ENCODE measurements at regions not wholly inside any gene's neighbourhood (a gene's known extent, or its start where the extent isn't known, plus 50 kb on each side); places are given as distances from the start of the nearest gene placed in this dataset.
A peak's percentile ranks its signal among the peaks of the same experiment; 100 is the strongest.

DNA sequence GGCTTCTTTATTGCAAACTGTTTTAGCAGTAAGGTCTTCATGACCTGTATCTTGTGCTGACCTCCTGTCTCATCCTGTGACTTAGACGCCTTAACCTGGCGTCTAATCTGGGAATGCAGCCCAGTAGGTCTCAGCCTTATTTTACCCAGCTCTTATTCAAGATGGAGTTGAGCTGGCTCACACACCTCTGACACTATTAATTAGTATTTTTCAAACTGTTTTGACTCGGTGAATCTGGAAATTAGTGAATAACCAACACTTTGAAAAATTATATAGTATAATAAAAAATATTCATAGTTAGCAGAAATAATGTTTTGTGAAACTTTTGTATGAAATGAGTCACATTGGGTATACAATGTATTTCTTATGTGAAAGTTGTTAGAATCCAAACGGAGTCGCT lies 189.4 kb downstream of the PDGFRA start (continued):
- TF ChIP-seq ILK (tag; IDR thresholded peaks at IDR 0.05; ENCODE audit: borderline replicate concordance, low read depth) (no peak), ZNF316 (IDR thresholded peaks at IDR 0.05) (no peak), EP300 (IDR thresholded peaks at IDR 0.05; ENCODE audit: low read length) (no peak), DIDO1 (tag; IDR thresholded peaks at IDR 0.05; ENCODE audit: low read depth) (no peak), SAFB2 (IDR thresholded peaks at IDR 0.05; ENCODE audit: borderline replicate concordance, low read depth, low read length, severe bottlenecking) (no peak), HDGF (IDR thresholded peaks at IDR 0.05) (no peak), PTRF (tag; IDR thresholded peaks at IDR 0.05) (0 out of 2 replicates have a peak, but pooled peaks have one; percentile 24), SIX5 (IDR thresholded peaks at IDR 0.05; ENCODE audit: borderline replicate concordance in 1 of 2, insufficient read depth in 1 of 2, low read depth in 1 of 2, low read length in 2 of 2) (no peak), SMARCE1 (IDR thresholded peaks at IDR 0.05) (no peak), NFE2 (IDR thresholded peaks at IDR 0.05; ENCODE audit: low read depth) (no peak), TCF3 (CRISPR knock-in tag; IDR thresholded peaks at IDR 0.05) (no peak), CBX1 (IDR thresholded peaks at IDR 0.05; ENCODE audit: low read depth) (no peak), HIVEP1 (CRISPR knock-in tag; IDR thresholded peaks at IDR 0.05) (0 out of 2 replicates have a peak, but pooled peaks have one; percentile 28), SMAD3 (CRISPR knock-in tag; conservative IDR thresholded peaks at IDR 0.05) (0 out of 2 replicates have a peak, but pooled peaks have one; percentile 36)
- TF ChIP-seq, protein P1, sequence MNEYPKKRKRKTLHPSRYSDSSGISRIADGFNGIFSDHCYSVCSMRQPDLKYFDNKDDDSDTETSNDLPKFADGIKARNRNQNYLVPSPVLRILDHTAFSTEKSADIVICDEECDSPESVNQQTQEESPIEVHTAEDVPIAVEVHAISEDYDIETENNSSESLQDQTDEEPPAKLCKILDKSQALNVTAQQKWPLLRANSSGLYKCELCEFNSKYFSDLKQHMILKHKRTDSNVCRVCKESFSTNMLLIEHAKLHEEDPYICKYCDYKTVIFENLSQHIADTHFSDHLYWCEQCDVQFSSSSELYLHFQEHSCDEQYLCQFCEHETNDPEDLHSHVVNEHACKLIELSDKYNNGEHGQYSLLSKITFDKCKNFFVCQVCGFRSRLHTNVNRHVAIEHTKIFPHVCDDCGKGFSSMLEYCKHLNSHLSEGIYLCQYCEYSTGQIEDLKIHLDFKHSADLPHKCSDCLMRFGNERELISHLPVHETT (CRISPR knock-in tag; conservative IDR thresholded peaks at IDR 0.05 in 1 of 2, IDR thresholded peaks at IDR 0.05 in 1 of 2) = 0 out of 4 replicates have a peak, but pooled peaks of 1 of the 2 experiments have one; percentile 31
- TF ChIP-seq, protein P2, sequence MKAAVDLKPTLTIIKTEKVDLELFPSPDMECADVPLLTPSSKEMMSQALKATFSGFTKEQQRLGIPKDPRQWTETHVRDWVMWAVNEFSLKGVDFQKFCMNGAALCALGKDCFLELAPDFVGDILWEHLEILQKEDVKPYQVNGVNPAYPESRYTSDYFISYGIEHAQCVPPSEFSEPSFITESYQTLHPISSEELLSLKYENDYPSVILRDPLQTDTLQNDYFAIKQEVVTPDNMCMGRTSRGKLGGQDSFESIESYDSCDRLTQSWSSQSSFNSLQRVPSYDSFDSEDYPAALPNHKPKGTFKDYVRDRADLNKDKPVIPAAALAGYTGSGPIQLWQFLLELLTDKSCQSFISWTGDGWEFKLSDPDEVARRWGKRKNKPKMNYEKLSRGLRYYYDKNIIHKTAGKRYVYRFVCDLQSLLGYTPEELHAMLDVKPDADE (conservative IDR thresholded peaks at IDR 0.05; ENCODE audit: control insufficient read depth, low read depth, low read length) = no peak
- TF ChIP-seq, protein P3, sequence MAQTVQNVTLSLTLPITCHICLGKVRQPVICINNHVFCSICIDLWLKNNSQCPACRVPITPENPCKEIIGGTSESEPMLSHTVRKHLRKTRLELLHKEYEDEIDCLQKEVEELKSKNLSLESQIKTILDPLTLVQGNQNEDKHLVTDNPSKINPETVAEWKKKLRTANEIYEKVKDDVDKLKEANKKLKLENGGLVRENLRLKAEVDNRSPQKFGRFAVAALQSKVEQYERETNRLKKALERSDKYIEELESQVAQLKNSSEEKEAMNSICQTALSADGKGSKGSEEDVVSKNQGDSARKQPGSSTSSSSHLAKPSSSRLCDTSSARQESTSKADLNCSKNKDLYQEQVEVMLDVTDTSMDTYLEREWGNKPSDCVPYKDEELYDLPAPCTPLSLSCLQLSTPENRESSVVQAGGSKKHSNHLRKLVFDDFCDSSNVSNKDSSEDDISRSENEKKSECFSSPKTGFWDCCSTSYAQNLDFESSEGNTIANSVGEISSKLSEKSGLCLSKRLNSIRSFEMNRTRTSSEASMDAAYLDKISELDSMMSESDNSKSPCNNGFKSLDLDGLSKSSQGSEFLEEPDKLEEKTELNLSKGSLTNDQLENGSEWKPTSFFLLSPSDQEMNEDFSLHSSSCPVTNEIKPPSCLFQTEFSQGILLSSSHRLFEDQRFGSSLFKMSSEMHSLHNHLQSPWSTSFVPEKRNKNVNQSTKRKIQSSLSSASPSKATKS (CRISPR knock-in tag; IDR thresholded peaks at IDR 0.05) = 0 out of 2 replicates have a peak, but pooled peaks have one; percentile 31
- TF ChIP-seq, protein P4, sequence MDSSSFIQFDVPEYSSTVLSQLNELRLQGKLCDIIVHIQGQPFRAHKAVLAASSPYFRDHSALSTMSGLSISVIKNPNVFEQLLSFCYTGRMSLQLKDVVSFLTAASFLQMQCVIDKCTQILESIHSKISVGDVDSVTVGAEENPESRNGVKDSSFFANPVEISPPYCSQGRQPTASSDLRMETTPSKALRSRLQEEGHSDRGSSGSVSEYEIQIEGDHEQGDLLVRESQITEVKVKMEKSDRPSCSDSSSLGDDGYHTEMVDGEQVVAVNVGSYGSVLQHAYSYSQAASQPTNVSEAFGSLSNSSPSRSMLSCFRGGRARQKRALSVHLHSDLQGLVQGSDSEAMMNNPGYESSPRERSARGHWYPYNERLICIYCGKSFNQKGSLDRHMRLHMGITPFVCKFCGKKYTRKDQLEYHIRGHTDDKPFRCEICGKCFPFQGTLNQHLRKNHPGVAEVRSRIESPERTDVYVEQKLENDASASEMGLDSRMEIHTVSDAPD (CRISPR knock-in tag; IDR thresholded peaks at IDR 0.05) = no peak
- TF ChIP-seq, protein P5, sequence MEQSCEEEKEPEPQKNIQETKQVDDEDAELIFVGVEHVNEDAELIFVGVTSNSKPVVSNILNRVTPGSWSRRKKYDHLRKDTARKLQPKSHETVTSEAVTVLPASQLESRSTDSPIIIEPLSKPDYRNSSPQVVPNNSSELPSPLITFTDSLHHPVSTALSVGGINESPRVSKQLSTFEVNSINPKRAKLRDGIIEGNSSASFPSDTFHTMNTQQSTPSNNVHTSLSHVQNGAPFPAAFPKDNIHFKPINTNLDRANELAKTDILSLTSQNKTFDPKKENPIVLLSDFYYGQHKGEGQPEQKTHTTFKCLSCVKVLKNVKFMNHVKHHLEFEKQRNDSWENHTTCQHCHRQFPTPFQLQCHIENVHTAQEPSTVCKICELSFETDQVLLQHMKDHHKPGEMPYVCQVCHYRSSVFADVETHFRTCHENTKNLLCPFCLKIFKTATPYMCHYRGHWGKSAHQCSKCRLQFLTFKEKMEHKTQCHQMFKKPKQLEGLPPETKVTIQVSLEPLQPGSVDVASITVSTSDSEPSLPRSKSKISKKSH (CRISPR knock-in tag; IDR thresholded peaks at IDR 0.05) = no peak
- TF ChIP-seq, protein P6, sequence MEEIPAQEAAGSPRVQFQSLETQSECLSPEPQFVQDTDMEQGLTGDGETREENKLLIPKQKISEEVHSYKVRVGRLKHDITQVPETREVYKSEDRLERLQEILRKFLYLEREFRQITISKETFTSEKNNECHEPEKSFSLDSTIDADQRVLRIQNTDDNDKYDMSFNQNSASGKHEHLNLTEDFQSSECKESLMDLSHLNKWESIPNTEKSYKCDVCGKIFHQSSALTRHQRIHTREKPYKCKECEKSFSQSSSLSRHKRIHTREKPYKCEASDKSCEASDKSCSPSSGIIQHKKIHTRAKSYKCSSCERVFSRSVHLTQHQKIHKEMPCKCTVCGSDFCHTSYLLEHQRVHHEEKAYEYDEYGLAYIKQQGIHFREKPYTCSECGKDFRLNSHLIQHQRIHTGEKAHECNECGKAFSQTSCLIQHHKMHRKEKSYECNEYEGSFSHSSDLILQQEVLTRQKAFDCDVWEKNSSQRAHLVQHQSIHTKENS (CRISPR knock-in tag; IDR thresholded peaks at IDR 0.05) = no peak
